ENCODE measurements at regions not wholly inside any gene's neighbourhood (a gene's known extent, or its start where the extent isn't known, plus 50 kb on each side); places are given as distances from the start of the nearest gene placed in this dataset.

DNA sequence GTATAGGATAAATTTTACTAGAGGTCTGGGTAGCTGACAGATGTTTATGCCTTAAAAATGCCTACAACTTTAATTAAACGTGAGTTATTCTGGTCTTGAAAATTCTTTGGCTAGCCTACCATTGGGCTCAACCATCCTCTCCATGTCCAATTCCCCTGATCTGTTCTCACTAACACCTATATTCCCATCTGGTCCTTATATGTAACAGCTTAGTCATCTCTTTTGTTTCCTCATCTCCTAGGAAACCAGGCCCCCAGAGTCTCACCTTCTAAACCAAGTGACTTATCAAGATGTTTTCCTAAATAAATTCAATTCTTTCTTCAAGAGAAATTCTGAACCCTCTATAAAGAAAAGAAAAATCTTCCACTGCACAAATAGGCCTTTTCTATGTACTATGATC lies 148.5 kb downstream of the TTC32 start:
- TF ChIP-seq, protein P1, sequence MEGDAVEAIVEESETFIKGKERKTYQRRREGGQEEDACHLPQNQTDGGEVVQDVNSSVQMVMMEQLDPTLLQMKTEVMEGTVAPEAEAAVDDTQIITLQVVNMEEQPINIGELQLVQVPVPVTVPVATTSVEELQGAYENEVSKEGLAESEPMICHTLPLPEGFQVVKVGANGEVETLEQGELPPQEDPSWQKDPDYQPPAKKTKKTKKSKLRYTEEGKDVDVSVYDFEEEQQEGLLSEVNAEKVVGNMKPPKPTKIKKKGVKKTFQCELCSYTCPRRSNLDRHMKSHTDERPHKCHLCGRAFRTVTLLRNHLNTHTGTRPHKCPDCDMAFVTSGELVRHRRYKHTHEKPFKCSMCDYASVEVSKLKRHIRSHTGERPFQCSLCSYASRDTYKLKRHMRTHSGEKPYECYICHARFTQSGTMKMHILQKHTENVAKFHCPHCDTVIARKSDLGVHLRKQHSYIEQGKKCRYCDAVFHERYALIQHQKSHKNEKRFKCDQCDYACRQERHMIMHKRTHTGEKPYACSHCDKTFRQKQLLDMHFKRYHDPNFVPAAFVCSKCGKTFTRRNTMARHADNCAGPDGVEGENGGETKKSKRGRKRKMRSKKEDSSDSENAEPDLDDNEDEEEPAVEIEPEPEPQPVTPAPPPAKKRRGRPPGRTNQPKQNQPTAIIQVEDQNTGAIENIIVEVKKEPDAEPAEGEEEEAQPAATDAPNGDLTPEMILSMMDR (IDR thresholded peaks at IDR 0.05) = no peak
- no peak for TF ChIP-seq POLR2A (IDR thresholded peaks at IDR 0.05)
